PC-3 (cell line): ENCODE measurements at regions not wholly inside any gene's neighbourhood (a gene's known extent, or its start where the extent isn't known, plus 50 kb on each side); places are given as distances from the start of the nearest gene placed in this dataset.

Source experiments
- ATAC-seq: fragments of 200-7000 bp; cut with Tn5 transposase; 2 replicates; pipeline ENCODE4 v1.9.1; 2020; ENCODE audit warnings: mild to moderate bottlenecking, moderate library complexity
- BruUV-seq: library from RNA; stranded (reverse); fragments of 400-500 nt; replicated peaks from 2 replicates; lab custom pipeline; 2021; lab: Mats Ljungman, UMichigan
- CTCF ChIA-PET: fragments of 300-600 bp; sonication (Branson Sonifier 250); formaldehyde crosslinking; loops from one replicate; lab custom pipeline; 2022; ENCODE audit warnings: antibody characterized with exemption; lab: Charles Lee
- POLR2A ChIA-PET: fragments of 300-600 bp; sonication (Branson Sonifier 250); formaldehyde crosslinking; loops from one replicate; lab custom pipeline; 2022; ENCODE audit warnings: antibody characterized with exemption; ENCODE audit not compliant: unreplicated experiment; lab: Charles Lee
- DNase-seq: peaks from one replicate; pipeline ENCODE4 v3.0.0-alpha.2; 2015
- H2AFZ ChIP-seq: fragments of 300-600 bp; sonication (generic); 2 replicates; pipeline ENCODE4 v1.6.0; 2016; ENCODE audit warnings: antibody characterized with exemption, low read length
- H3F3A ChIP-seq: fragments of 300-600 bp; sonication (generic); one replicate; pipeline ENCODE4 v1.6.0; 2017; ENCODE audit warnings: antibody characterized with exemption, low read length, control low read depth, mild to moderate bottlenecking; ENCODE audit not compliant: unreplicated experiment
- H3K27ac ChIP-seq: fragments of 300-600 bp; sonication (generic); 2 replicates; pipeline ENCODE4 v1.5.1; 2016; ENCODE audit warnings: mild to moderate bottlenecking, low read length
- H3K27me3 ChIP-seq: fragments of 300-600 bp; sonication (generic); 2 replicates; pipeline ENCODE4 v1.6.1; 2016; ENCODE audit warnings: low read length, mixed read lengths
- H3K36me3 ChIP-seq: fragments of 300-600 bp; sonication (generic); 2 replicates; pipeline ENCODE4 v1.6.1; 2016; ENCODE audit warnings: low read depth, mixed run types, low read length, mixed read lengths
- H3K4me1 ChIP-seq: fragments of 300-600 bp; sonication (generic); 2 replicates; pipeline ENCODE4 v1.5.1; 2016; ENCODE audit warnings: low read length; ENCODE audit not compliant: insufficient read depth
- H3K4me2 ChIP-seq: fragments of 300-600 bp; sonication (generic); 2 replicates; pipeline ENCODE4 v1.6.0; 2016; ENCODE audit warnings: low read length
- H3K4me3 ChIP-seq: fragments of 300-600 bp; sonication (generic); 2 replicates; pipeline ENCODE4 v1.5.1; 2016; ENCODE audit warnings: mild to moderate bottlenecking, low read length, mixed read lengths
- H3K79me2 ChIP-seq: fragments of 300-600 bp; sonication (generic); 2 replicates; pipeline ENCODE4 v1.6.1; 2017; ENCODE audit warnings: low read length, mixed read lengths
- H3K9ac ChIP-seq: fragments of 300-600 bp; sonication (generic); 2 replicates; pipeline ENCODE4 v1.6.0; 2016; ENCODE audit warnings: mild to moderate bottlenecking, low read length
- H3K9me2 ChIP-seq: fragments of 300-600 bp; sonication (generic); replicated peaks from 2 replicates; pipeline ENCODE4 v1.6.1; 2016; ENCODE audit warnings: mixed run types, low read length, mixed read lengths
- H3K9me3 ChIP-seq: fragments of 300-600 bp; sonication (generic); 2 replicates; pipeline ENCODE4 v1.6.1; 2016; ENCODE audit warnings: low read length, mixed read lengths
- H4K20me1 ChIP-seq: fragments of 300-600 bp; sonication (generic); 2 replicates; pipeline ENCODE4 v1.6.1; 2016; ENCODE audit warnings: low read length, mixed read lengths
- CTCF ChIP-seq: fragments of 300-600 bp; sonication (generic); conservative IDR thresholded peaks from 2 replicates; pipeline ENCODE4 v1.5.1; 2017; ENCODE audit warnings: antibody characterized with exemption, low read depth, mild to moderate bottlenecking, low read length
- EZH2 ChIP-seq: fragments of 300-600 bp; sonication (generic); IDR thresholded peaks from one replicate; pipeline ENCODE4 v1.6.1; 2017; ENCODE audit warnings: antibody characterized with exemption, mild to moderate bottlenecking, low read length; ENCODE audit not compliant: unreplicated experiment
- EZH2phosphoT487 ChIP-seq: fragments of 300-600 bp; sonication (generic); IDR thresholded peaks from 2 replicates; pipeline ENCODE4 v1.6.1; 2018; ENCODE audit warnings: mild to moderate bottlenecking, antibody characterized with exemption, low read length, borderline replicate concordance
- intact Hi-C: fragments of 100-400 bp; cut with micrococcal nuclease; formaldehyde crosslinking; loops from 2 replicates; pipeline ENCODE4 v1.9.0; 2023

GRCh38 chr9:88920645-88921044, 70.6 kb upstream of the S1PR3 start:
- H3K27me3 ChIP-seq, result no peaks in the 10 kb centered on the region
- intact Hi-C loops, result no loop called here
- no peak; the same call in 1 of the 2 replicates for ATAC-seq
- no peaks in the 10 kb centered on the region for H3K9me3 ChIP-seq
- DNase-seq, result peak; percentile 20
- H3K4me3 ChIP-seq, result no peak overlapping the region
- no peaks in the 10 kb centered on the region for H3K36me3 ChIP-seq
- no peak overlapping the region for H3K9ac ChIP-seq
- no TSS peak for BruUV-seq
- TF ChIP-seq EZH2 (no peak), CTCF (peak; percentile 33; the same call in 1 of the 2 replicates)
- no peak overlapping the region for H3K4me2 ChIP-seq
- H3K4me1 ChIP-seq, result no peaks in the 10 kb centered on the region
- no peaks in the 10 kb centered on the region for H3F3A ChIP-seq
- H2AFZ ChIP-seq, result no peak overlapping the region
- ChIA-PET POLR2A (no interaction called here), CTCF (no interaction called here)
- H4K20me1 ChIP-seq, result no peaks in the 10 kb centered on the region
- H3K79me2 ChIP-seq, result no peaks in the 10 kb centered on the region
- no peak overlapping the region for H3K27ac ChIP-seq
- no peaks in the 10 kb centered on the region for H3K9me2 ChIP-seq

GRCh38 chr9:88922091-88922490, 69.2 kb upstream of the S1PR3 start:
- no peak for DNase-seq
- H3K36me3 ChIP-seq, result no peaks in the 10 kb centered on the region
- no peak overlapping the region for H3K4me2 ChIP-seq
- intact Hi-C loops, result no loop called here
- no peaks in the 10 kb centered on the region for H3K9me3 ChIP-seq
- H3K4me1 ChIP-seq, result no peaks in the 10 kb centered on the region
- ATAC-seq, result no peak
- no peak overlapping the region for H3K9ac ChIP-seq
- H2AFZ ChIP-seq, result no peak overlapping the region
- H3K9me2 ChIP-seq, result no peaks in the 10 kb centered on the region
- H3K27ac ChIP-seq, result no peak overlapping the region
- no peak for TF ChIP-seq CTCF
- TF ChIP-seq EZH2, result no peak
- no peak for TF ChIP-seq EZH2phosphoT487
- H3K4me3 ChIP-seq, result no peak overlapping the region
- H3F3A ChIP-seq, result no peaks in the 10 kb centered on the region
- ChIA-PET POLR2A (no interaction called here), CTCF (no interaction called here)
- H3K79me2 ChIP-seq, result no peaks in the 10 kb centered on the region
- H4K20me1 ChIP-seq, result no peaks in the 10 kb centered on the region
- H3K27me3 ChIP-seq, result no peaks in the 10 kb centered on the region
- BruUV-seq, result no TSS peak

GRCh38 chr9:88923092-88923491, 68.2 kb upstream of the S1PR3 start:
- CTCF ChIA-PET, result no interaction called here
- no peak for DNase-seq

More at GRCh38 chr9:88923092-88923491, 68.2 kb upstream of the S1PR3 start:
- H3K79me2 ChIP-seq, result no peaks in the 10 kb centered on the region
- ATAC-seq, result no peak
- no peaks in the 10 kb centered on the region for H3K9me2 ChIP-seq
- no peak for TF ChIP-seq CTCF
- TF ChIP-seq EZH2phosphoT487, result no peak
- no peak for TF ChIP-seq EZH2
- POLR2A ChIA-PET, result no interaction called here
- no peak overlapping the region for H3K9ac ChIP-seq
- H3K27ac ChIP-seq, result no peak overlapping the region
- H3K9me3 ChIP-seq, result no peaks in the 10 kb centered on the region
- H3K27me3 ChIP-seq, result no peaks in the 10 kb centered on the region
- H4K20me1 ChIP-seq, result no peaks in the 10 kb centered on the region
- no peak overlapping the region for H3K4me3 ChIP-seq
- no peak overlapping the region for H2AFZ ChIP-seq
- BruUV-seq, result no TSS peak
- H3F3A ChIP-seq, result no peaks in the 10 kb centered on the region
- intact Hi-C loops, result no loop called here
- no peaks in the 10 kb centered on the region for H3K36me3 ChIP-seq
- H3K4me1 ChIP-seq, result no peaks in the 10 kb centered on the region
- H3K4me2 ChIP-seq, result no peak overlapping the region
